G401 (cell line): ENCODE measurements at regions not wholly inside any gene's neighbourhood (a gene's known extent, or its start where the extent isn't known, plus 50 kb on each side); places are given as distances from the start of the nearest gene placed in this dataset.

ENCODE experiments used
- DNase-seq: peaks from one replicate; pipeline ENCODE4 v3.0.0-alpha.2; 2015; ENCODE audit warnings: low spot score
- in situ Hi-C: cut with HindIII; loops from 2 replicates; pipeline ENCODE4 v1.10.0; 2016; ENCODE audit warnings: low sequenced_read_pairs, mixed read lengths

DNA sequence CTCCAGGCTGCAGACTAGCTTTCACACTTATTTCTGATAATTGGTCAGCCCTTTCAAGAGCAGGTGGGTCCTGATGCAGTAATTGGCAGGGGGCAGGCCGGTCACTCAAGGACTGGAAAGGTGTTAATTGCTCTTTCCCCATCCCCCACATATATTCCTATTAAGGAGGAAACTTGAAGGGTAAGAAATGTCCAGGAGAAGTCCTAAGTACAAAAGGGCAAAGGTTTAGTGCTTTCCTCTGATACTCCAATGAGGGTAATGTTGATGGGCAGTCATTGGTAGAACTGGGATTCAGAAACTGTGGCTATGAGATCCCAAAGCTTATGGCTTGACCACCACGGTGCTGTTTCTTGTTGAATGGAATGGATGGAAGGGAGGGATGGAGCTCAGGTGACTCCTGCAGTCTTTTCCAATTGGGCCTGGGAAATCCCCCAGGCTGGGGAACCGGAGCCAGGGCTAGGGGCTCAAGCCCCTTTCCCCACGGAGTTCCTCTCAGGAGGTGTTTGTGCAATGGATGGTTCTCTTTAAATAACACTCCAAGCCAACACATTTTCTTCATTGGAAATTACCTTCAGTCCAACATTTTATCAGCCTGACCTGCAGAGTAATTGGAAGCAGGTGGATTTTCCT, 103.2 kb upstream of the ALDH1B1 start:
- in situ Hi-C loops = no loop called here
- no peak for DNase-seq

DNA sequence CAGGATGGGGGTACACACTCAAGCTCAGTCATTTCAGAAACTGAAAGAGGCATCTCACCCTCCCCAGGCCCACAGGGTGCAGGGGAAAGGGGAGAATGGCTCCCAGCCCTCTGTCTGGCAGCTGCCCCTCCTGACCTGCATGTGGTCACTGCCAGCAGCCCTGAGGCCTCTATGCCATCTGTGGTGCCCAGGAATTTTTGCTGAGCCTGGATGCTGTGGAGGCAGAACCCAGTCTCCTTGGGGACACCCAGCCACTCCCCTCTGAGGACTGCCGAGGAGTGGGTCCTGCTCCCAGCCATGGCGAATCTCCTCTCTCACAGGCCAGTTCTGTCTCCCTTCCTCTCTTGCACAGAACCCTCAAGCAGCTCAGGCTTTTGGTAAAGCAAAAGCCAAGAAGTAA, 104.0 kb upstream of the ALDH1B1 start:
- in situ Hi-C loops = no loop called here
- no peak for DNase-seq

DNA sequence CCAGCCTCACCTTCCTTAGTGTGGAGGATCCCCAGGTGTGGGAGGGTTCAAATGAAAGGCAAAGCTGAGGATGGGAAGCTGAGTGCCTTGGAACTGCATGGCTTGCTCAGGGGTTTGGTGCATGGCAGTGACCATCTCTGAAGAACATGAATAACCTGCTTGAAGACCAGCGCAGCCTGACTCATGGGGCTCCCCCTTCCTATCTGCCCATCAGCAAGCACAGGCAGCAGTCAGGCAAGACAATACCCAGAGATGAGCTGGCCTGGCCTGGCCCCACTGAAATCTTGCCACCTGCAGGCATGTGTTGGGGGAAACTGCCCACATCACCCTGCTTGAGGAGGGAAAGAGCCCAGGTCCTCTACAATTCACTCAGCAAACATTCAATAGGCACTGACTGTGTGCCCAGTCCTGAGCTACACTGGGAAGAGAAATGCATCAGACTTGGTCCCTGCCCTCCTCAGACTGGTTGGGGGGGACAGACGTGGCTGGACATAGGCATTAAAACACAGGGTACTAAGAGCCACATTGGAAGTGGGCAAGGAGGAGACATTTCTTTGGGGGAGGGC, 105.0 kb upstream of the ALDH1B1 start:
- in situ Hi-C loops = no loop called here
- DNase-seq = no peak

DNA sequence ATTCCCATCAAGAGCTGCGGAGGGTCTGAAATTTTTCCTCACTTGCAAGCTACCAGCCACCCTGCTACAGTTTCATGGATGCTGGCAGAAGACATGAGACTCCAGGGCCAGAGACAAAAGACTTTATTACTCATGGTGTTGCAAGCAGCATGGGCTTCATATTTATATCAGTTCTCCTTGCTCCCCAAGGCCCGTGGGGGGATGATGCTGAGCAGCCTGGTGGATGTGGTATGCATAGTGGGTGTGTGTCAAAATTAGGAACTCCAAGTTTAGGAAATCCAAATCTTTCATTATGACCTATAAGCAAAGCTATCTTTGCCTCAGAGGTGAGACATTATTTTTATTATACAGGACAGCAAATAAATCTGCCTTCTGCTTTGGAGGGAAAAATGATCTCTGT, 105.7 kb upstream of the ALDH1B1 start:
- DNase-seq = no peak
- in situ Hi-C loops = no loop called here

DNA sequence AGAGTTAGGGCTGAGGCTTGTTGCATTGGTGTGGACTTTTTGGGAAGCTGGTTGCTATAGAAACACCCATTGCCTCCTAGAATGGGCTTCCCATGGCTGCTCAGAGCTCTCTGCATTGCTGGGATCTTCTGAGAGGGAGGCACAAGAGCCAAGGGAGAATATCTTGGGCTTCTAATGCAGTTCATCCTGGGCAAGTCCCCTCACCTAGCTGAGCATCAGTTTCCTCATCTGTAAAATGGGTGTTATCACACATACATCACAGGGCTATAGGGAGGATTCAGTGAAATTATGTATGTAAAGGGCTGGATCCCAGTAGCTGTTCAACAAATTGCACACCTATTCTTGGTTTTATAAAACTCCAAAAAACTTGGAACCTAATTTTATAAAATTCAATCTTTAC, 106.1 kb upstream of the ALDH1B1 start:
- no peak for DNase-seq
- in situ Hi-C loops = no loop called here

DNA sequence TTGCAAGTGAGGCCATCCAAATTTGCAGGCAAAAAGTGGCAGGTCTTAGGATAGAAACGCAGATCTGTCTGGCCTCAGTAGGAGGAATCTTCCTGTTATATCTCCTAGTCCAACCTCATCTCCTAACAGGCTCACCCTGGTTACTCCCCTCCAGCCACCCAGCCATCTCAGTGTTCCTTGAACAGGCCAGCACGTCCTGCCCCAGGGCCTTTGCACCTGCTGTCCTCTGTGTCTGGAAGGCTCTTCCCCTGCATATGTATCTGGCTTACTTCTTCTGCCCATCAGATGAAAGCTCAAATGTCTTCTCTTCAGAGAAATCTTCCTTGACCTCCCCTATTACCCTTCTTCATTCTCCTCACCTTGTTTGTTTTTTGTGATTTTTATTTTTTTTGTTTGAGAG, 107.3 kb upstream of the ALDH1B1 start:
- in situ Hi-C loops = no loop called here
- no peak for DNase-seq

DNA sequence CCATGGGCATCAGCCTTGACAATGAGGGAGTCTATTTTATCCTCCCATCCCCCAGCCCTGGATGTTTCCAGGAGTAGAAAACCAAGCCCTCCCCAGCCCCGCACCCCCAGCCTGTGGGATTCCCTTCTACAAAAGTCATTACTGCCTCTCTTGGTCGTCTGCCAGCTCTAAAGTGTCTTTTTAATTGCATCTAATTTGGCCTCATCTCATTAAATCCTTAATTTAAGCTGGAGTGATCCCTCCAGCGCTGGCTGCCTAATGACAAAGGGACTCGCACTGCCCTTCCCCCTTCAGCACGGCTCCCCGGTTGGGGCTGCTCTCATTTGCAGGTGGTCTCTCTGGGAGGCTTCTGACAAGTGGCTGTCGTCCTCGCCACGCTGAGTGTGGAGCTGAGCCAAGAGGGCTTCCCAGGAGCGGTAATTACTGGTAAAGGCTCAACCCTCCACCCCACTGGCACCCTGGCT, 107.9 kb upstream of the ALDH1B1 start:
- in situ Hi-C loops = no loop called here

DNA sequence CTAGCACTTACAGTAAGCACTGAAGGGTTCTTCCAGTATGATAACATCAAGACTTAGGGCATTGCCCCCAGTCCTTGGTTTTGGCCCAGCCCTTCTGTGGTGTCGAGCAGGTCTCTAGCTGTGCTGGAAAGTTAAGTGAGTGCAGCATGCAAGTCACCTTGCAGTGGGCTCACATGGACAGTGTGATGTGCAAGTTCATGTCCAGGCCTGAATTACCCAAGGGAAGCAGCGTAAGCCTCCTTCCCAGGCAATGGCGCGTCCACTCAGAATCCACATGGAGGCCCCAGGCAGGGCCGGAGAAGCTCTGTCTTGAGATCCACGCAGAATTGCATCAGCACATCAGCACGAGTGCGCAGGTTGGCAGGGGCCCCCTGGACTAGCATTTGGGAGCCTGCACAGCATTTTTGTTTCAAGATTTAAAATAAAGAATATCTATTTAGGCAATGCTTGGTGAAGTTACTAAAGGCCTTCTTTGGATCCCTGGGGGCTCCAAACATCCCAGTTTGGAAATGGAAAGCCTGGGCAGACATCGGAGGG, 108.4 kb upstream of the ALDH1B1 start:
- DNase-seq = no peak
- in situ Hi-C loops = no loop called here

More for the DNA sequence above, 107.9 kb upstream of the ALDH1B1 start:
- DNase-seq = no peak

DNA sequence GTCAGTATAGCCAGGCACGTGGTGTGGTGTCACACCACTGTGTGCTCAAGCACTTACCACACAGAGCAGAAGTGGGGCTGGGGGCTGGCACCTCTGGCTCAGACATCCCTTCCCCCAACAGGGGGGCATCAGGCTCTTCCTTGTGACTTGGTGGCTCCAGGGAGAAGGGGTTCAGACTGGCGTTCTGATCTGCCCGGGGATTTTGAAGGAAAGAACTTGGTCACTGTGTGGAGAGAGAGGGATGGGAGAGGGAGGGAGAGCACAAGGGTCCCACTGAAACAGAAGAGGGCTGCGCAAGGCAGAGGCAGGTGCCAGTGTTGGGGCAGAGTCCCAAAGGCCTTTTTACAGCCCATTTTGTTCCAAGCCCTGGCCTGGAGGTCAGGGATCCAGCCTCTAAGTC, 109.7 kb upstream of the ALDH1B1 start:
- DNase-seq = no peak
- in situ Hi-C loops = no loop called here

DNA sequence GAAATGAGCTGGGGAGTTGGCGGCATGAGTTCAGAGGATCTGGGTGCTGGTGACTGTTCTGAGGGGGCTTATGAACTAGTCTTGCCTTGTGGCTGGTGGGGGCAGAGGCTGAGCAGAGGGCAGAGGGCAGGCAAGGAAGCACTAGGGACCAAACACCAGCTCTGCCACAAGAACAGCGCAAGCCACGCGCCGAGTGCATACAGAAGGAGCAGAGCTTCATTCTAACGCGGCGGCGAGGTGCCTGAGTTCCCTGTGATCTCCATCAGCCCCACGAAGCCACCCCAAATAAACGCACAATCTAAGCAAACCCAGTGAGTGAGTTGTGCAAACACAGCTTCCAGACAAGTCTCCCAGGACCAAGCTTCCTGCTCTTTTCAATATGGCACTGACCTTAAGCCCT, 110.6 kb upstream of the ALDH1B1 start:
- DNase-seq = no peak
- in situ Hi-C loops = no loop called here

DNA sequence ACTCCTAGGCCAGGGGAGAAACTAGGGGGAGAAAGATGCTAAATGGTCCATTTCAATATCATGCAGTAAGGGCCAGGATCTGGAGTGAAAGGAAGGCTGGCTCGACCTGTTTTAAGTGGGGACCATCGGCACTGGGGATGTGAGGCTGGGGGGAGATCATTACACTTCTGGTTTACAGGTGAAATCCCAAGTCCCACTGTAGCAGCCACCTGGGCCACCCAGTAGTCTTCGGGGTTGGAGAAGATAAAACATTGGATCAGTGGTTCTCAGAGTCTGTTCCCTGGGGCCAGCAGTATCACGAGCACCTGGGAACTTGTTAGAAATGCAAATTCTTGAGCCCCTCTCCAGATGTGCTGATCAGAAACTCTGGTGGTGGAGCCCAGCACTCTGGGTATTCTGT, 111.3 kb upstream of the ALDH1B1 start:
- in situ Hi-C loops = no loop called here
- no peak for DNase-seq

DNA sequence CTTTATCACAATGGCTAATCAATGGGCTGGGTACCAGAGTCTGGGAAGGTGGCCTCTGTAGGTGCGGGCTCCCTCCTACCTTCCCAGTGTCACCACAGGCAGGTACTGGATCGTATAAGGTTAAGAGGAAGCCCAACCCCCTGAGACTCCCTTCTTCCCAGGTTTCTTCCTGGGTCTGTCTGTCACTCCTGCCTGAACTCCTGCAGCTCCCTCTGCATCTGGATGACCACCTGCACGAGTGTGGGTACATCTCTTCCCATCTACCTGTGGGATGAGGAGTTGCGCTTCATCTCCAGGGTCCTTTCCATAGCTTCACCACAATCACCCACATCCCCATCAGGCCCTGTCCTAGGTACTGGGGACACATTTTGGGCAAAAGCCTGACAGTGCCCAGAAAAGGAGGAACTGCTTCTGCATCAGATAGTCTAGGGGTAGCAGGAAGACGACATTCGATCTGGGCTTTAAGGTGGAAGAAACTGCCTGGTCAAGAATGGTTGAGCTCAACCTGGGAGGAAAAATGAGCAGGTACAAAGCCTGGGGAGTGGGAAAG, 112.2 kb upstream of the ALDH1B1 start:
- in situ Hi-C loops = no loop called here
- no peak for DNase-seq

DNA sequence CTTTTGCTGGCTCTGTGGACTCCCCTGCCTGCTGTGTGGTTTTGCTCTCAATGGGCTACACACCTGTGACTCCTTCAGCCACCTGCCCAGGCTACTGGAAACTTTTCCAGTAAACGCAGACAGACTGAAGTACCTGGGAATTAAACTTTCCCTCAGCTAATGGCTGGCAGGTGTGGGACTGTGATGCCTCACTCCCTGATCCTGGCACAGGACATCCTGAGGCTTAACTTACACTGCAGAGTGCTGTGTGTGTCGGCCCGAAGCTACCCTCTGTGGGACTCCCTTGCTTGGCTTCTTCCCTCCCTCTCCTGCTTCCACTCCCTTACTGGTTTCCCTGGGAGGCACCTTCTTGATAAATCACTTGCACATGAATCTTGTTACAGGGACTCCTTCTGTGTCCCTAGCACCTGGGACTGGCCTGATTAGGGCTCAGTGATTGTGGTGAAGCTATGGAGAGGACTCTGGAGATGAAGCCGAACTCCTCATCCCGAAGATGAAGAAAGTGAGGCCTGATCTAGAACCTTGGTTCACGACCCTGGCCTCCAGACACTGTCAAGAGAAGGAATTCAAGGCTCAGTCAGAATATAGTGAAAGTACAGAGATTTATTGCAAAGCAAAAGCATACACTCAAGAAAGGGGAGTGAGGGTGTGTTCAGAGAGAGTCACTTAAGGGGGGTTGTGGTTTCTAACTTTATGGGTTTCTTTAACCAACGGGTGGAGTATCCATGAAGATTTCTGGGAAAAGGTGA, 113.4 kb upstream of the ALDH1B1 start:
- in situ Hi-C loops = no loop called here
- DNase-seq = no peak

DNA sequence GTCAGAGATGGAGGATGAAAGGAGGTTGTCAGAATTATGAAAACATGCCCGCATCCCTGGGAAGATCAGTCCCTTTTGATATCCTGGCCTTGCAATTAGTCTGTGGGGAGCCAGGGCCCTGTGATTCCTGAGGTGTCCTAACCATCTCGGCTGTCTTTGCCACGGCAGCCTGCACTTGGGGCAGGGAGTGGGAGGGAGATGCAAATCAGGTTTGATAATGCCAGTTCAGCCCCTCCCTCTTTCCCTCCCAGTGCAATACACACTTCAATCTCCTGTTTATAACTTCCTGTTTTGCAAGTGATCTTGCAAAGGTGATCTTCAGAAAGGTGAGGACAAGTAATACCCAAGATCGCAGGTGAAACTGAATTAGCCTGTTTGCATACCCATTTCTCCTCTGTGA, 114.0 kb upstream of the ALDH1B1 start:
- in situ Hi-C loops = no loop called here

DNA sequence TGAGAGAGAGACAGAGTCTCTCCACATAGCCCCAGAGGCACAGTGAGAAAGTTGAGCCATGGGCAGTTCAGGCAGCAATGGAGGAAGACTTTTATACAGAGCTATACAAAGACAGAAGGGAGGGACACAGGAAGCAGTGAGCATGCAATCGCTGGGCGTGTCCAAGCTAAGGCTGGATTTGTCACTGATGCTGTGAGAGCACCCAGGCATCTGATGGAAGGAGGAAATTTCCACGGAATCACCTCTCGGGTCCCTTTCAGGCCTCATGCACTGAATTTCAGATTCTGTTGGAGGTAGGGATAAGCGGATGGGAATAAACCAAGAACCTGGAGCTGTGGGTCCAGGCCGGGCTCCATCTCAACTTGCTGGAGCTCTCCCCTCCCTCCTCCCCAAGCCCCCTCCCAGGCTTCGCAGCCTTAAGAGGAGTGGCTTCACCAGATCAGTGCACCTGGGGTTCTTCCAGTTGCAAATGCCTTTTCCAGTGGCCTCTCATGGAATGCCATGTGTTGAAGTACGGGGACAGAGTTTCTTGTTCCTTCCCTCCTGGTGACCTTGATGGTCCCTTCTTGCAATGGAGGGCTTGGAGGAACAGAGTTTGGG, 114.8 kb upstream of the ALDH1B1 start:
- no peak for DNase-seq
- in situ Hi-C loops = no loop called here

More for the DNA sequence above, 114.0 kb upstream of the ALDH1B1 start:
- DNase-seq = no peak

DNA sequence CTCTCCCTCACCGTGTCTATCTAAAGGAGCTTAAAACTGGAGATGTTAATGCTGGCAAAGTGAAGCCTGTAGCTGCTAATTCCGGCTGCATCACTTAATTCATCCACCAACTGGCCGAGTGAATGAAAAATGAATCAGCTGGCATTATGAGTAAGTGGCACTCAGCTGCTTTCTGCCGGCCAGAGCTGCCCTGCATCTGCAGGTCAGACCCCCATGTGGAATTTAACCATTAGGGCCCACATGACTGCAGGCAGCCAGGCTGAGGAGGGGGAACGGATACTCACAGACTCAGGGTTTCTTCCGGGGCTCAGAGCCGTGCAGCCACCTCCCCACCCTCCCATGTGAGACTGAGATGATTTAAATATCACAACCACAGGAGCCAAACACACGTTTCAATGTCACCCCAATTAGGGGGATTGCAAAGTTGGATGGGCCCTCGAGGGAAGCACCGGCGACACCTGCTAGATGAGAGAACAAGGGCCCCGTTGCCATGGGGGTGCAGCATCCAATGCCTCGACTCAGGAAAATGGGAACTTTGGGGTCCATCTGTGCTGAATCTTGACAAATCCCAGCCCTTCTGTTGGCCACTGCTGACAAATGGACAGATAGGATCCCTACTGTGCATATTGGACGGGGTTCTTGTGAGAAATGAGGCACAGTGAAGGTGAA, 115.6 kb upstream of the ALDH1B1 start:
- no peak for DNase-seq
- in situ Hi-C loops = no loop called here

DNA sequence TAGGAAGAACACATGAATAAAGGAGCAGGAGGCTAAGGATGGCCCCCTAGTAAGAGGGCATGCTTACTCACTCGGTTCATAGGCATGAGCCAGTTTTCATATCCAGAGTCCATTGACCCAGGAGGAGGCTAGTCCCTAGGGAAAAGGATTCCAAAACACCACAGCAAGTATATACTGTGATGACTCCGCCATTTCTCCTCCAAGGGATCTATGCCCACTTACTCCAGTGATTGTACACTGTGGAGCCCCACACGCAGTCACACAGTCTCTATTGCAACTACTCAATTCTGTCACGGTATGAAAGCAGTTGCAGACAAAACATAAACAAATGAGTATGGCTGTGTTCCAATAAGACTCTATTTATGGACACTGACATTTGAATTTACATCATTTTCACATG, 117.7 kb upstream of the ALDH1B1 start:
- in situ Hi-C loops = no loop called here
- no peak for DNase-seq

DNA sequence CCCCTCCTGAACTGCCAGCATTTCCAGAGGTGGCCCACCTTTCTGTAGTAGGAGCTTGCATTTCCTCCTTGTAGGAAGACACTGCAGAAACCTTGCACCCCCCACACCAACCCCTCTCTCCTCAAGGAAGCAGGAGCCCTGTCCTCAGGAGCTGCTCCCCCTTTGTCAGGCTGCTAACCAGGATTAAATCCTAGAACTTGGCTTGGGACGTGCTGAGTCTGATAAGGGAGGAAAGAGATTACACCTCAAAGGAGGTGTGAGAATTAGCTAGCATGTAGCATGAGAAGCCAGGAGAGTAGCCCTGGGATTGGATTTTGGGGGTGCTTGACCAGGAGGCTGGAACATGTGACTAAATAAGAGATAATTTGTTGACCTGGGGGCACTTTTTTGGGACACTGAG, 119.8 kb upstream of the ALDH1B1 start:
- in situ Hi-C loops = no loop called here
- DNase-seq = no peak

DNA sequence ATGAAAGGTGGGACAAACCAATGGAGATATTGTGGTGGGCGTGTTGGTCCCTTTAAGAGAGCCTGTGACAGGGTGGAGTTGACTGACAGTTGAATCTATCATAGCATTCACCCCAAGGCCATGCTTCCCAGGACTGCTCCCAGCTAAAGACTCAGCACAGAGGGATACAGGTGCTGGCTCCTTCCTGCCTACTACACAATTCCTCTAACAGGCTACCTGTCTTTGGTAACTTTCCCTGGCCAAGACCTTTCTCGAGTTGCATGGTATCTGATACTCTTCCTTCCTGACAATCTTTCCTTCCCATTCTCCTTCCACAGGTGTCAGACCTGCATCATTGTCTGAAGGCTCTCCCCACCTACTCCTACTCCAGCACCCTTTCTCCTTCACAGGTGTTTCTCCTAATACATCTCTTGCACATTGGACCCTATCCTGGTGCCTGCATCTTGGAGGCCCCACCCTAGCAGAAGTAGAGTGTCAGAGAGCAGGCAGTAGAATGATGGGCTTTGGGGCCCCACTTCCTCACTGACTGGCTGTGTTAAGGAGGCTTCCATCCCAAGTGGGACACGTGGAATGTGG, 120.7 kb upstream of the ALDH1B1 start:
- no peak for DNase-seq
- in situ Hi-C loops = no loop called here
